GM12892 (cell line): ENCODE measurements at regions not wholly inside any gene's neighbourhood (a gene's known extent, or its start where the extent isn't known, plus 50 kb on each side); places are given as distances from the start of the nearest gene placed in this dataset.

Experiments
- DNase-seq: peaks from one replicate; pipeline ENCODE4 v3.0.0; 2011; ENCODE audit not compliant: insufficient read length
- FAIRE-seq: peaks from 2 replicates; lab custom pipeline; 2011; peaks lifted over from hg19 to GRCh38; lab: Jason Lieb, UNC
- POLR2A ChIP-seq: IDR thresholded peaks from 2 replicates; pipeline ENCODE4 v1.6.1; 2011; ENCODE audit warnings: low read depth, low read length, control low read depth
- POLR2AphosphoS5 ChIP-seq: IDR thresholded peaks from 2 replicates; pipeline ENCODE4 v1.6.1; 2011; ENCODE audit warnings: low read depth, low read length, control low read depth
- TAF1 ChIP-seq: IDR thresholded peaks from 2 replicates; pipeline ENCODE4 v1.6.1; 2011; ENCODE audit warnings: low read depth, mild to moderate bottlenecking, control low read depth, low read length, borderline replicate concordance

GRCh38 chr6:169937389-169938261 is 186.2 kb downstream of the ERMARD start:
- FAIRE-seq (no peak), DNase-seq (no peak)
- TF ChIP-seq POLR2A (no peak), TAF1 (no peak), POLR2AphosphoS5 (no peak)

GRCh38 chr6:169936355-169936975 is 185.0 kb downstream of the ERMARD start:
- TF ChIP-seq POLR2A (no peak), TAF1 (no peak), POLR2AphosphoS5 (no peak)
- FAIRE-seq, result no peak
- DNase-seq, result no peak

GRCh38 chr6:169935861-169936260 is 184.4 kb downstream of the ERMARD start:
- TF ChIP-seq TAF1 (no peak), POLR2A (no peak), POLR2AphosphoS5 (no peak)
- DNase-seq, result no peak
- FAIRE-seq, result no peak

GRCh38 chr6:169935348-169935718 is 183.9 kb downstream of the ERMARD start:
- TF ChIP-seq POLR2AphosphoS5 (no peak), POLR2A (no peak), TAF1 (no peak)
- no peak for DNase-seq
- no peak for FAIRE-seq

- FAIRE-seq, result no peak
- DNase-seq, result no peak
- TF ChIP-seq POLR2A (no peak), TAF1 (no peak), POLR2AphosphoS5 (no peak)
Observed at GRCh38 chr6:169934699-169935347, 183.4 kb downstream of the ERMARD start.

- TF ChIP-seq POLR2AphosphoS5, result no peak
- TF ChIP-seq TAF1, result no peak
- no peak for TF ChIP-seq POLR2A
- DNase-seq (no peak), FAIRE-seq (no peak)
Observed at GRCh38 chr6:169933839-169934698, 182.6 kb downstream of the ERMARD start.

- DNase-seq, result no peak
- no peak for FAIRE-seq
- TF ChIP-seq POLR2AphosphoS5 (no peak), TAF1 (no peak), POLR2A (no peak)
Observed at GRCh38 chr6:169933251-169933821, 181.9 kb downstream of the ERMARD start.

- TF ChIP-seq POLR2A (no peak), TAF1 (no peak)
- DNase-seq (no peak), FAIRE-seq (no peak)
Observed at GRCh38 chr6:169932491-169932890, 181.1 kb downstream of the ERMARD start.

GRCh38 chr6:169931261-169931660 is 179.8 kb downstream of the ERMARD start:
- TF ChIP-seq TAF1 (no peak), POLR2A (no peak), POLR2AphosphoS5 (no peak)
- FAIRE-seq (no peak), DNase-seq (no peak)

GRCh38 chr6:169930799-169931198 is 179.4 kb downstream of the ERMARD start:
- no peak for DNase-seq
- TF ChIP-seq TAF1 (no peak), POLR2AphosphoS5 (no peak), POLR2A (no peak)

GRCh38 chr6:169927711-169928110 is 176.3 kb downstream of the ERMARD start:
- DNase-seq, result no peak
- TF ChIP-seq TAF1 (no peak), POLR2AphosphoS5 (no peak), POLR2A (no peak)
- FAIRE-seq, result no peak

More at GRCh38 chr6:169930799-169931198, 179.4 kb downstream of the ERMARD start:
- FAIRE-seq, result no peak
